DMS153 treated with DMSO at 0.1 percent for 48 hours (cell line): ENCODE measurements at regions not wholly inside any gene's neighbourhood (a gene's known extent, or its start where the extent isn't known, plus 50 kb on each side); places are given as distances from the start of the nearest gene placed in this dataset.

ENCODE experiments used
- DNase-seq: peaks from one replicate; lab custom pipeline; 2025; ENCODE audit not compliant: unreplicated experiment; lab: John Stamatoyannopoulos, UW

DNA sequence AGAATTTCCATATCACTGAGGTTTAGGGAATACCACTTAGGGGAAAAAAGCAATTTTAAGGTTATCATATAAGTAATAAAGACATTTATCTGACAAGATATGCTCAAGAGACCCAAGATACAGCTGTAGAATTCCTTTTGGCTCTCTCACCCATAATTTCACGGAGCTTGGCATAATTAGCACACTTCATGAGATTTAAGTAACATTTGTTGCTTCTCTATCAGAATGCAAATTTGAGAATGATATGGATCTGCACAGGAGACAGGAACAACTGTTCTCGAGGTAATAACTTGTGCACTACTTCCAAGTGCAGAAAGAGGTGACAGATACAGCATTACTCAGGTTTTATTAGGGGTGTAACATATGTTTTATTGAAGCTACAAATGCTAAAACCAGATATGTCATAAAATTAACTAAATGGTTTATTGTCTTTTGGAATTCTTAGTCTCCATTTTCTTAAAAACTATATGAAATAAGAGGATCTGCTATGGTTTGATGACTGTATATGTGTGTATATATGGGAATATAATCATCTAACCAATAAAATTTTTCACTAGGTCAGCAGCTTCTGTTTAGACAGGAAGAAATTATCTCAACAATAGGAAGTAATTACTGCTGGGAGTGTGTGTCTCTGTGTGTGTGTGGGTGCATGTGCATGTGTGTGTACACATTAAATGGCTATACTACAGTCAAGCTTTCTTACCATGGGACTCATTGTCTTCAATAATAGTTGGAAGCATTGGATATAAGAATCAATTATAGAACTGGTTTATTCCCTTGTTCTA, 401.3 kb downstream of the PCDH17 start:
- peak; percentile 26 for DNase-seq

DNA sequence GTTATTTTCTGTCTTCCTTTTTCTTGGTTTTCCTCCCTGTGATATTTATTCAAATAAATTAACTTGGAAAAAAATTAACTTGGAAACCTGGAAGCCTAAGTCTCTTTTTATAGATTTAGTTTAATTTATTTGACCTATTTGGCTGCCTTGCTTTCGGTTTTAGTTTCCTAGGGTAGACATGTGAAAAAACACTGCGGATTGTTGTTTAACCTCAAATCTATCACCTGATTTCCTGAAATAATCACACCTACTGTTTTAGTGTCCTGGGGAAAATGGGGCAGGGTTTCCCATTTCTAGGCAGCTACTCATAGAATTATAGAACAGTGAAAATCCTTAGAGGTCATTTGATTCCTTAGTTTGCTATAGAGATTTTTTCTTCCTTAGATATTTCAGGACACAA, 412.4 kb downstream of the PCDH17 start:
- no peak for DNase-seq

DNA sequence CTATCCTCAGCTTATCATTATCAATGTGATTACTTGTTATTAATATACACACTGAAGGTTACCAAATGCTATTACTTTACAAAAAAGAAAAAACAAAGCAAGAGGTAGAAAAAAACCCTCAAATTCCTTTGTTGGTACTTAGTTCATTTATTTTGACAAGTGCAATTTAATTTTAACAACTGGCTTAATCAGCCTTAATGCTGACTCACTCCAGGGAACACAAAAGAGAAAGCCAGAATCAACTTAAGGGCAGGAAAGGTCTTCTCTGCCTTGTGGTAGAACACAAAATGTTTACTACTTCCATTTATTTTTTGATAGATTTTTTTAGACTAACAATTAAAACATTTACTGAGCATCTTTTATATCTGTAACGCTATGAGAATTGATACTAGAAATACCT, 417.1 kb downstream of the PCDH17 start:
- DNase-seq: no peak

DNA sequence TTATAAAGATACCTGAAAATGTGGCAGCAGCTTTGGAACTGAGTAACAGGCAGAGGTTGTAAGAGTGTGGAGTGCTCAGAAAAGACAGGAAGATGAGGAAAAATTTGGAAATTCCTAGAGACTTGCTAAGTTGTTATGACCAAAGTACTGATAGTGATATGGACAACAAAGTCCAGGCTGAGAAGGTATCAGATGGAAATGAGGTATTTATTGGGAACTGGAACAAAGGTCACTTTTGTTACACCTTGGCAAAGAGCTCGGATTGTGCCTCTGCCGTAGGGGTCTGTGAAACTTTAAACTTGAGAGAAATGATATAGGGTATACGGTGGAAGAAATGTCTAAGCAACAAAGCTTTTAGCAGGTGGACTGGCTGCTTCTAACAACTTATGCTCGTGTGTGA, 419.9 kb downstream of the PCDH17 start:
- no peak for DNase-seq

GRCh38 chr13:58051807-58052375, 420.3 kb downstream of the PCDH17 start:
- DNase-seq: no peak

DNA sequence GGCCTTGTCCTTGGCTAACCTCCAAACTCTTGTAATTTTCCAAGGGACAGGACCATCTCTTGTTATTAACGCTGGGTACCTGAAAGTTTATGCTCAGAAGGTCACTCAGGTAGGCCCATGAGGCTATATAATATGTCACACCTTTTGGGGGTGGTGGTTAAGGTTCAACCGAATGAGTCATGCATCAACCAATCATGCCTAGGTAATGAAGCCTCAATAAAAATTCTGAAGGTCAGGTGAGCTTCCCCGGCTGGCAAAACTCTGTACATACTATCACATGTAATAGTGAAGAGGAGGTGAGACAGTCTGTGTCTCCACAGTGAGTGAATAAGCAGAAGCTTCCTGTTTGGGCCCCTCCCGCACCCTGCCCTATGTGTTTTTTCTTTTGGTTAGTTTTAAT, 424.9 kb downstream of the PCDH17 start:
- no peak for DNase-seq

- no peak for DNase-seq
Observed at GRCh38 chr13:58059624-58060023, 428.1 kb downstream of the PCDH17 start.

GRCh38 chr13:58080806-58081205, 449.3 kb downstream of the PCDH17 start:
- no peak for DNase-seq

DNA sequence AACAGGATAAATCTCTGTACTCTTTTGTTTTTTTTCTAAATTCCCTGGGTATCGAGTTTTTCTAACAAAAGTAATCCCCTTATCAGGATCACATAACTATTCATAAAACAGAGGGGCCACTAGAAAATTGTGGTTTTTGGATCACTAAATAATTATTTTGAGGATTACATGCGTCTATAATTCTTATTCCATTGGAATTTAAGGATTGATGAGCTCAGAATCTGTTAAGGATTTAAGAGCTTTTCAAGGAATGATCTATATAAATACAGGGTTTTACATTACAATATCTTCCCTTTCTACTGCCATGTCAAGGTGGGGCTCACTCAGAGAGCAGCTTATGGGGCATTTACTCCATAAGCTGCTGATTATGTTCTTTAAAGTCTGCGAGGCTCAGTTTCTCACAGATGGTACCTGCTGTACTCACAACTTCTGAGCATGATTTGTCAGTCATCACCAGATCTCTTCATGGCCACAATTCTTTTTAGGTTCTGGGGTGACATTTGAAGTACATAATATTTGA, 449.8 kb downstream of the PCDH17 start:
- DNase-seq: no peak

DNA sequence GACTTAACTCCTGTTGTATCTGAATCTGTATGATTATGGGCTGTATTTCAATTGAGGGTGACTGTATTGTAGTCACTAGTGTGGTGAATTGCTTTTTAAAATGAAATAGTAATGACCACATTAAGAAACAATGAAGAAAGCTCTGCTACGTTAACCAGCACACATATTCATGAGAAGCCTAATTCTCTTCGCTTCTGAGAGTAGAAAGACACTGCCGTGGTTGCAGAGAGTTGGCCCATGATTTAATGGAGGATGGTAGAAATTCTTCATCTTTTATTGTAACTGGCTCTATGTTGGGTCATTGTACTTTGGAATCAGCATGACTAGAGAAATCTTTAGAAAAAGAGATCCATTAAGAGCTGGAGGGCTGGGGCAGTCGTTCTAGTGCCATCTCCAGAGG, 451.5 kb downstream of the PCDH17 start:
- DNase-seq: no peak

DNA sequence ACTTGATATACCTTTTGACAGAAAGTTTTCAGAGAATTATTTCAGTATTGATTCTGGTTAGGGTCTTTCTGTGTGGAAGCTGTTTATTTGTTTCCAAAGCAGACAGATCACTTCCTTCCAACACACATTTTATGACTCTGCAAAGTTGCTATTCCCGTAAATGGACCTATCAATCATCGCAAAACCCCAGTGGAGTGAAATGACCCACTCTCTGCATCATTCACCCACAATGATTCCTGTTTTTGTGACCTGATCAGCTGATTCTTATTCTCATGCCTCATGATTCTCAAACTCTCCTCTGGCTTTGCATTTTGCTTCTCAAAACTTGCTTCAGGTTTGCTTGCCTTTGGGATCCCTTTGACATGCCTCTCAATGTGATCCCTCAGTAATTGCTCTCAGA, 453.7 kb downstream of the PCDH17 start:
- DNase-seq: no peak

DNA sequence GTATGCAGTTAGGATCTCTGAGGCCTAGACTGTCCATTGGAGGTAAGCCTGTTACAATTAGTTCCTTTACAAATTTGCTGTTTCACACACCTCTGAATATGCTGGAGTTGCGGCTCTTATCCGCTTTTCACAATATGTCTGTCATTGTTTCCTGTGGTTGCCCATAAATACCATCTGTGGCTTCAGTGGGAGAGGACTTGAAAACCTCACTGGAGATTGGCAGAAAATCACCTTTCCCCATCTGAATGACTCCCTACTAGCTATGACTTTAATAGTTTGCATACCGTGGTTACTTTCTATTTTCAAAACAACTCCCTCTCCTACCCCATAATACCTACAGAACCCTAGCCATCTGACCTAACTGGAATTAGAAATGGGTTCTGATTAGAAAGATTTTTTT, 454.3 kb downstream of the PCDH17 start:
- DNase-seq: no peak

DNA sequence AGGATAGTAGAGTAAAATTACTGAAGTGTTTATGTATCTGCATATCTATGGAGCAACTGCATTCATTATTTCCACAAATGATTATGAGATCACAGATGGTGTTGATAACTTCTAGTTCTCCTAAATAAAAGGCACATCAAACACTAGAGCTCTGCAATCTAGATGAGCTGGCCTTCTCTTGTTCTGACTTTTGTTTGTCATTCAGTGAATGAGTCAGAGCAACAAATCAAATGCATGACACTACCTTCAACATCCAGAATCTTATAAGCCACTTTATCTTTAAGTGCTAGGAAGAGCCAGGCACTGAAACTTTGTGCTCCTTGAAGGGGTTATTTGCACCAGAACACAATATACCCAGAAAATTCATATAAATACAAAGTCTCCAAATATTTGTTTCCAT, 456.0 kb downstream of the PCDH17 start:
- no peak for DNase-seq

GRCh38 chr13:58093394-58093793, 461.9 kb downstream of the PCDH17 start:
- no peak for DNase-seq

GRCh38 chr13:58097831-58098230, 466.3 kb downstream of the PCDH17 start:
- DNase-seq: no peak

DNA sequence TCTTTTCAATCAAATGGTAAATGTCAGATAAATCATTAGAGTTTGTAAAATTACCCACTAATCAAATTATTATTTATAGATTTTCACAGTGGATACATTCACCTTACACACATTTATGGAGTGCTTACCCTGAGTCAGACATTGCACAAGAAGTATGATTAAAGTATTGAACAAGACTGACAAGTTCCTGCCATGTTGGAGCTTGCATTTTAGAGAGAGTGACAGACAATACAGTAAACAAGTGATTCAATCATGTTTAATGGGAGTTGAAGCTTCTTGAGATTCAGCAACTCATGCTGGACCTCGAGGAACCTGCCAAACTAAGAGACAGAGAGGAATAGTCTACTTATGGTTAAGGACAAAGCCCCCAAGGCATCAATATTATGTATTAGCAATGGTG, 487.8 kb downstream of the PCDH17 start:
- DNase-seq: no peak

GRCh38 chr13:58119804-58120203, 488.3 kb downstream of the PCDH17 start:
- DNase-seq: no peak

- no peak for DNase-seq
Observed at GRCh38 chr13:58126496-58126895, 495.0 kb downstream of the PCDH17 start.

DNA sequence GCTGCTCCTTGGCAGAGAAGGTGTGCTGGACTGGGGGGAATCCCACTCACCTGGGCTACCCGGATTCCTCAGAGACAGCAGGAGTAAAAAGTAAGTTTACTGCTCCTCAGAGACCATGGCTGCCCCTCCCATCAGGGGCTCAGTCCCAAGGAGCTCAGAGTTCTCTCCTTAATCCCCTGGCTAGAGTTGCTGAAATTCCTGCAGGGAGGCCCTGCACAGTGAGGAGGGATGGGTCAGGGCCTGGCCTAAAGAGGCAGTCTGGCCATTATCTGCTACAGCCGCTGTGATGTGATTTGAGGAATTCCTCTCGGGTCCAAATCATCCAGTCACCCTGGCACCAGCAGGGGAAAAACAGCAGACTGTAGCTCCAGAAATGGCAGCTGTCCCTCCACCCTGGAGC, 502.5 kb downstream of the PCDH17 start:
- DNase-seq: no peak

DNA sequence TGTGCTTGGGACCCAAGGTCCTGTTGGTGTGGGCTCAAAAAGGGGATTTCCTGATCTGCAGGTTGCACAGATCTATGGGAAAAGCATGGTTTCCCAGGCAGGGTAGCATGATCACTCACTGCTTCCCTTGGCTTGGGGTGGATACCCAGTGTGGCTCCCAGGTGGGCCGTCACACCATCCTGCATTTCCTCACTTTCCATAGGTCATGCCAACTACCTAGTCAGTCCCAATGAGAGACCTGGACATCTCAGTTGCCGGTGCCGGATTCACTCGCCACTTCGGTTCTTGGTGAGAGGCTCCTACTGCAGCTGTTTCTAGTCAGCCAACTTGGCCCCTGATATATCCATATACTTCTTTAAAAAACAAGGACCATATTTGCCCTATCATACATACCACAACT, 503.0 kb downstream of the PCDH17 start:
- DNase-seq: no peak

DNA sequence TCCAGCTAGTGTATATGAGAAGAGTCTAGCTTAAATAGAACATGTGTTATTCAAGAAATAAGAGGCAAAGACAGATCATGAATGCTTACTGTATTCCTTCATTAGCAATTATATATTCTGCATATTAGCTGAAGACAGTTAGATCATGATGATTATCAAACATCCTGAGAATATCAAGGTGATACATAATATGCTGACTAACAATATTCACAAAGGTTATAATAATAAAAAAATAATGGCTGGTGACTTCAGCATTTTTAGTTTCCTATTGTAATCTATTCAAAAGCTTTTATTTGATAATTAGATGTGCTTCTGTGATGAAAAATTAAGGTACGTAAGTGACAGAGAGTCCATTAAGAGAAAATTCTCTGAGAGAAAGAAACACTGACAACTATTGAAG, 511.4 kb downstream of the PCDH17 start:
- no peak for DNase-seq

- no peak for DNase-seq
Observed at GRCh38 chr13:58144616-58145015, 513.1 kb downstream of the PCDH17 start.

- DNase-seq: no peak
Observed at GRCh38 chr13:58151452-58151851, 519.9 kb downstream of the PCDH17 start.
